H1 (cell line): ENCODE measurements at regions not wholly inside any gene's neighbourhood (a gene's known extent, or its start where the extent isn't known, plus 50 kb on each side); places are given as distances from the start of the nearest gene placed in this dataset.

Experiments
- BACH1 ChIP-seq: IDR thresholded peaks from 2 replicates; pipeline ENCODE4 v1.6.1; 2012; ENCODE audit warnings: low read length, improper control_type of control experiment
- BCL11A ChIP-seq, 2 experiments: IDR thresholded peaks; one replicate each; pipeline ENCODE4 v1.6.1; 2011; ENCODE audit warnings: low read depth in 2 of 2, low read length in 2 of 2, mild to moderate bottlenecking in 2 of 2
- CBX5 ChIP-seq: fragments of 300-800, 300-1000 bp; sonication (generic); IDR thresholded peaks from 2 replicates; pipeline ENCODE4 v1.7.1; 2016; ENCODE audit warnings: antibody characterized with exemption, low read length, low read depth
- CHD7 ChIP-seq: fragments of 300-600 bp; sonication (generic); IDR thresholded peaks from 2 replicates; pipeline ENCODE4 v1.7.1; 2012; ENCODE audit warnings: low read length, moderate library complexity, mild to moderate bottlenecking, inconsistent platforms; ENCODE audit not compliant: insufficient replicate concordance
- HDAC6 ChIP-seq: IDR thresholded peaks from one replicate; pipeline ENCODE4 v1.7.1; 2012; ENCODE audit warnings: low read depth, mild to moderate bottlenecking, inconsistent platforms, low read length, moderate library complexity
- JUND ChIP-seq: IDR thresholded peaks from 2 replicates; pipeline ENCODE4 v1.6.1; 2011; ENCODE audit warnings: mild to moderate bottlenecking, improper control_type of control experiment, low read length
- KDM1A ChIP-seq: fragments of 200-600, 300-600 bp; sonication (generic); IDR thresholded peaks from 2 replicates; pipeline ENCODE4 v1.7.1; 2016; ENCODE audit warnings: mild to moderate bottlenecking, low read length, borderline replicate concordance
- KDM5A ChIP-seq: fragments of 200-600 bp; IDR thresholded peaks from 2 replicates; pipeline ENCODE4 v1.7.1; 2012; ENCODE audit warnings: mild to moderate bottlenecking, low read length, inconsistent platforms, mixed read lengths
- PHF8 ChIP-seq: fragments of 200-600 bp; sonication (generic); conservative IDR thresholded peaks from 2 replicates; pipeline ENCODE4 v1.7.1; 2012; ENCODE audit warnings: low read depth, mild to moderate bottlenecking, inconsistent platforms, low read length, moderate library complexity
- RNF2 ChIP-seq: fragments of 200-900, 300-1000 bp; sonication (generic); IDR thresholded peaks from 2 replicates; pipeline ENCODE4 v1.7.1; 2016; ENCODE audit warnings: borderline replicate concordance, low read depth, mild to moderate bottlenecking, antibody characterized with exemption, low read length; ENCODE audit not compliant: poor library complexity, severe bottlenecking; ENCODE audit errors: missing control alignments
- TAF1 ChIP-seq: IDR thresholded peaks from 2 replicates; pipeline ENCODE4 v1.6.1; 2011; ENCODE audit warnings: mild to moderate bottlenecking, low read depth, low read length
- TCF12 ChIP-seq: IDR thresholded peaks from 2 replicates; pipeline ENCODE4 v1.6.1; 2011; ENCODE audit warnings: low read depth, mild to moderate bottlenecking, low read length

- TF ChIP-seq CHD7 (no peak), PHF8 (no peak), KDM1A (no peak), TAF1 (no peak), BACH1 (no peak), JUND (no peak), KDM5A (no peak), RNF2 (no peak), BCL11A (IDR thresholded peaks at IDR 0.05; ENCODE audit: low read depth in 2 of 2, low read length in 2 of 2) (no peak), TCF12 (no peak), HDAC6 (no peak), CBX5 (no peak)
Measured at GRCh38 chr11:123301013-123301591, 106.1 kb upstream of the CLMP start (continued).
